Ascending aorta (tissue), 2 donors: ENCODE measurements at regions not wholly inside any gene's neighbourhood (a gene's known extent, or its start where the extent isn't known, plus 50 kb on each side); places are given as distances from the start of the nearest gene placed in this dataset.

Experiments used
- DNase-seq, 2 donors: peaks; one replicate each; pipeline ENCODE4 v3.0.0-alpha.2; 2019; ENCODE audit warnings: low spot score in 2 of 2
- H3K27ac ChIP-seq, 2 donors: fragments of 200-600 bp; sonication (generic); one replicate each; pipeline ENCODE4 v1.5.1; 2016 to 2017; ENCODE audit warnings: mild to moderate bottlenecking in 1 of 2
- H3K27me3 ChIP-seq: fragments of 200-600 bp; sonication (generic); one replicate; pipeline ENCODE4 v1.5.1; 2017
- H3K36me3 ChIP-seq, 2 donors: fragments of 200-600 bp; sonication (generic); one replicate each; pipeline ENCODE4 v1.5.1; 2016
- H3K4me1 ChIP-seq, 2 donors: fragments of 200-600 bp; sonication (generic); one replicate each; pipeline ENCODE4 v1.5.1; 2016 to 2017; ENCODE audit warnings: mild to moderate bottlenecking in 1 of 2
- H3K4me3 ChIP-seq, 2 donors: fragments of 200-600 bp; sonication (generic); one replicate each; pipeline ENCODE4 v1.5.1; 2016 to 2017; ENCODE audit warnings: mild to moderate bottlenecking in 1 of 2
- H3K9me3 ChIP-seq, 2 donors: fragments of 200-600 bp; sonication (generic); one replicate each; pipeline ENCODE4 v1.5.1; 2016
- intact Hi-C: fragments of 100-400 bp; cut with DNase I; formaldehyde crosslinking; loops from one replicate; pipeline ENCODE4 v1.15.1; 2023
- TF ChIP-seq, protein P1 (sequence below), 3 experiments: fragments of 200-600 bp in 2 of 3; fragments of 450-650 bp in 1 of 3; sonication (generic) in 2 of 3; IDR thresholded peaks; one replicate each; pipeline ENCODE4 v1.5.1; 2016 to 2019; ENCODE audit warnings: antibody characterized with exemption in 3 of 3, mild to moderate bottlenecking in 1 of 3, moderate library complexity in 1 of 3

- H3K27ac ChIP-seq: no peak overlapping the region
- no peaks in the 10 kb centered on the region for H3K36me3 ChIP-seq
- intact Hi-C loops: no loop called here
- H3K4me3 ChIP-seq: no peak overlapping the region
- no peaks in the 10 kb centered on the region for H3K9me3 ChIP-seq
- no peak for DNase-seq
- TF ChIP-seq, protein P1, sequence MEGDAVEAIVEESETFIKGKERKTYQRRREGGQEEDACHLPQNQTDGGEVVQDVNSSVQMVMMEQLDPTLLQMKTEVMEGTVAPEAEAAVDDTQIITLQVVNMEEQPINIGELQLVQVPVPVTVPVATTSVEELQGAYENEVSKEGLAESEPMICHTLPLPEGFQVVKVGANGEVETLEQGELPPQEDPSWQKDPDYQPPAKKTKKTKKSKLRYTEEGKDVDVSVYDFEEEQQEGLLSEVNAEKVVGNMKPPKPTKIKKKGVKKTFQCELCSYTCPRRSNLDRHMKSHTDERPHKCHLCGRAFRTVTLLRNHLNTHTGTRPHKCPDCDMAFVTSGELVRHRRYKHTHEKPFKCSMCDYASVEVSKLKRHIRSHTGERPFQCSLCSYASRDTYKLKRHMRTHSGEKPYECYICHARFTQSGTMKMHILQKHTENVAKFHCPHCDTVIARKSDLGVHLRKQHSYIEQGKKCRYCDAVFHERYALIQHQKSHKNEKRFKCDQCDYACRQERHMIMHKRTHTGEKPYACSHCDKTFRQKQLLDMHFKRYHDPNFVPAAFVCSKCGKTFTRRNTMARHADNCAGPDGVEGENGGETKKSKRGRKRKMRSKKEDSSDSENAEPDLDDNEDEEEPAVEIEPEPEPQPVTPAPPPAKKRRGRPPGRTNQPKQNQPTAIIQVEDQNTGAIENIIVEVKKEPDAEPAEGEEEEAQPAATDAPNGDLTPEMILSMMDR (IDR thresholded peaks at IDR 0.05): no peak
- H3K4me1 ChIP-seq: no peaks in the 10 kb centered on the region
- no peaks in the 10 kb centered on the region for H3K27me3 ChIP-seq
Measured at GRCh38 chr1:98280049-98280448, 359.2 kb upstream of the DPYD start.

- no peaks in the 10 kb centered on the region for H3K36me3 ChIP-seq
- intact Hi-C loops: no loop called here
Measured at GRCh38 chr1:98278055-98278454, 357.2 kb upstream of the DPYD start.

GRCh38 chr1:98277118-98277517 is 356.3 kb upstream of the DPYD start:
- no peak for DNase-seq
- TF ChIP-seq, protein P1 (IDR thresholded peaks at IDR 0.05): no peak
- Histone ChIP-seq H3K9me3 (no peaks in the 10 kb centered on the region), H3K36me3 (no peaks in the 10 kb centered on the region), H3K4me3 (no peak overlapping the region), H3K4me1 (no peaks in the 10 kb centered on the region), H3K27me3 (no peaks in the 10 kb centered on the region), H3K27ac (no peak overlapping the region)
- intact Hi-C loops: no loop called here

More at GRCh38 chr1:98278055-98278454, 357.2 kb upstream of the DPYD start:
- Histone ChIP-seq H3K9me3 (no peaks in the 10 kb centered on the region), H3K27ac (no peak overlapping the region), H3K4me1 (no peaks in the 10 kb centered on the region), H3K4me3 (no peak overlapping the region), H3K27me3 (no peaks in the 10 kb centered on the region)
- TF ChIP-seq, protein P1 (IDR thresholded peaks at IDR 0.05): no peak
- DNase-seq: no peak

DNA sequence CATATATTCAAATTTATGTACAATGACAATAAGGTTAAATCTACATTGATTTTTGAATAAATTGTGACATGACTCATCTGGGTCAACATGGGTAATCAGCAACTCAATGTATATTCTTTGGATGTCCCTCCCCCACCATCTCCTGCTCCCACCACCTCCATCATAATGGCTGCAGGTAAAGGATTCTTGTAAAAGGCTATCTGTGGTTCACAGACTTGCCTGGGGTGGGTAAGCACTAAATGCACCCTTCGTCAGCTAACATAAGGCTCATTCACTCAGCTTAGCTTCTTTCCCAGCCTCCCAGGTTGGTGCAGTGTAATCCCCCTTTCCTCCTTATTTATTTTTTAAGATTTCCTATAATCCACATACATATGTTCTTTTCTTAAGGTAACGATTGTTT is 355.7 kb upstream of the DPYD start:
- H3K9me3 ChIP-seq: no peaks in the 10 kb centered on the region
- H3K4me1 ChIP-seq: no peaks in the 10 kb centered on the region
- H3K4me3 ChIP-seq: no peak overlapping the region
- DNase-seq: no peak
- TF ChIP-seq, protein P1 (IDR thresholded peaks at IDR 0.05): no peak
- no peaks in the 10 kb centered on the region for H3K27me3 ChIP-seq
- intact Hi-C loops: no loop called here
- no peaks in the 10 kb centered on the region for H3K36me3 ChIP-seq
- H3K27ac ChIP-seq: no peak overlapping the region

- intact Hi-C loops: no loop called here
- TF ChIP-seq, protein P1 (IDR thresholded peaks at IDR 0.05): no peak
- no peaks in the 10 kb centered on the region for H3K4me1 ChIP-seq
- no peak overlapping the region for H3K27ac ChIP-seq
- no peak for DNase-seq
- H3K9me3 ChIP-seq: no peaks in the 10 kb centered on the region
- H3K27me3 ChIP-seq: no peaks in the 10 kb centered on the region
- no peak overlapping the region for H3K4me3 ChIP-seq
- no peaks in the 10 kb centered on the region for H3K36me3 ChIP-seq
Measured at GRCh38 chr1:98268316-98268715, 347.5 kb upstream of the DPYD start.

- Histone ChIP-seq H3K4me1 (no peaks in the 10 kb centered on the region), H3K4me3 (no peak overlapping the region), H3K27ac (no peak overlapping the region), H3K27me3 (no peaks in the 10 kb centered on the region), H3K36me3 (no peaks in the 10 kb centered on the region), H3K9me3 (no peaks in the 10 kb centered on the region)
- TF ChIP-seq, protein P1 (IDR thresholded peaks at IDR 0.05): no peak
- intact Hi-C loops: no loop called here
- no peak for DNase-seq
Measured at GRCh38 chr1:98267423-98267822, 346.6 kb upstream of the DPYD start.
